GM12891 (cell line): ENCODE measurements at regions not wholly inside any gene's neighbourhood (a gene's known extent, or its start where the extent isn't known, plus 50 kb on each side); places are given as distances from the start of the nearest gene placed in this dataset.
"Not testable (repeated sequence)": the region's sequence is repeated elsewhere in the genome, so short reads cannot be mapped to it uniquely, and the experiment has no call there.

Experiments
- PAX5 ChIP-seq: IDR thresholded peaks from 2 replicates; pipeline ENCODE4 v1.6.1; 2011; ENCODE audit warnings: low read length, moderate library complexity, mild to moderate bottlenecking; ENCODE audit not compliant: insufficient read depth, severe bottlenecking
- POLR2A ChIP-seq: IDR thresholded peaks from 2 replicates; pipeline ENCODE4 v1.6.1; 2011; ENCODE audit warnings: low read depth, low read length, control low read depth
- POLR2AphosphoS5 ChIP-seq: IDR thresholded peaks from 2 replicates; pipeline ENCODE4 v1.6.1; 2011; ENCODE audit warnings: low read depth, low read length, control low read depth
- POU2F2 ChIP-seq: IDR thresholded peaks from 2 replicates; pipeline ENCODE4 v1.6.1; 2011; ENCODE audit warnings: low read depth, mild to moderate bottlenecking, control low read depth, low read length, moderate library complexity
- SPI1 ChIP-seq: IDR thresholded peaks from 2 replicates; pipeline ENCODE4 v1.6.1; 2011; ENCODE audit warnings: low read depth, low read length, control low read depth
- TAF1 ChIP-seq: IDR thresholded peaks from 2 replicates; pipeline ENCODE4 v1.6.1; 2011; ENCODE audit warnings: low read depth, low read length, control low read depth

GRCh38 chr11:49585495-49585894 is 366.7 kb upstream of the OR4C13 start:
- TF ChIP-seq TAF1, POLR2A, POLR2AphosphoS5, SPI1, PAX5, POU2F2: not testable (repeated sequence)
